Neural progenitor cell (in vitro differentiated cells): ENCODE measurements at regions not wholly inside any gene's neighbourhood (a gene's known extent, or its start where the extent isn't known, plus 50 kb on each side); places are given as distances from the start of the nearest gene placed in this dataset.

ENCODE experiments used
- DNase-seq: peaks from one replicate; pipeline ENCODE4 v3.0.0-alpha.2; 2016; ENCODE audit warnings: low spot score
- H2AFZ ChIP-seq: fragments of 200-600 bp; sonication (generic); replicated peaks from 2 replicates; pipeline ENCODE4 v1.6.1; 2016; ENCODE audit warnings: antibody characterized with exemption
- H3F3A ChIP-seq: fragments of 200-600 bp; sonication (generic); 2 replicates; pipeline ENCODE4 v1.6.1; 2016; ENCODE audit warnings: antibody characterized with exemption, low read depth
- H3K27ac ChIP-seq: fragments of 200-600 bp; sonication (generic); 2 replicates; pipeline ENCODE4 v1.5.1; 2016; ENCODE audit warnings: mild to moderate bottlenecking
- H3K27me3 ChIP-seq: fragments of 200-600 bp; sonication (generic); 2 replicates; pipeline ENCODE4 v1.6.1; 2016; ENCODE audit warnings: mild to moderate bottlenecking, moderate library complexity
- H3K36me3 ChIP-seq: fragments of 200-600 bp; sonication (generic); 2 replicates; pipeline ENCODE4 v1.5.1; 2016
- H3K4me1 ChIP-seq: fragments of 200-600 bp; sonication (generic); 2 replicates; pipeline ENCODE4 v1.6.1; 2016; ENCODE audit warnings: mixed run types
- H3K4me2 ChIP-seq: fragments of 200-600 bp; sonication (generic); 2 replicates; pipeline ENCODE4 v1.6.1; 2016
- H3K4me3 ChIP-seq: fragments of 200-600 bp; sonication (generic); 2 replicates; pipeline ENCODE4 v1.5.1; 2016
- H3K79me2 ChIP-seq: fragments of 200-600 bp; sonication (generic); 2 replicates; pipeline ENCODE4 v1.6.1; 2016; ENCODE audit warnings: low read depth
- H3K9ac ChIP-seq: fragments of 200-600 bp; sonication (generic); 2 replicates; pipeline ENCODE4 v1.6.1; 2016
- H3K9me3 ChIP-seq: fragments of 200-600 bp; sonication (generic); 2 replicates; pipeline ENCODE4 v1.5.1; 2016; ENCODE audit warnings: low read depth
- H4K20me1 ChIP-seq: fragments of 200-600 bp; sonication (generic); 2 replicates; pipeline ENCODE4 v1.6.1; 2016; ENCODE audit warnings: low read depth
- H3K27ac Mint-ChIP-seq: 3 replicates; pipeline ENCODE4 v1.8.0; 2021; ENCODE audit warnings: mixed read lengths
- H3K27me3 Mint-ChIP-seq: 2 replicates; pipeline ENCODE4 v1.8.0; 2022; ENCODE audit warnings: low read depth, mild to moderate bottlenecking, inconsistent platforms, moderate library complexity, mixed read lengths; ENCODE audit not compliant: insufficient read depth
- H3K36me3 Mint-ChIP-seq: 3 replicates; pipeline ENCODE4 v1.8.0; 2021; ENCODE audit warnings: mixed read lengths
- H3K4me1 Mint-ChIP-seq: 3 replicates; pipeline ENCODE4 v1.8.0; 2021; ENCODE audit warnings: mixed read lengths
- H3K4me3 Mint-ChIP-seq: 3 replicates; pipeline ENCODE4 v1.8.0; 2021; ENCODE audit warnings: mild to moderate bottlenecking, moderate library complexity, mixed read lengths
- H3K9me3 Mint-ChIP-seq: 3 replicates; pipeline ENCODE4 v1.8.0; 2020; ENCODE audit warnings: mixed read lengths
- CTCF ChIP-seq: fragments of 200-600 bp; sonication (generic); IDR thresholded peaks from 2 replicates; pipeline ENCODE4 v1.5.1; 2017; ENCODE audit warnings: antibody characterized with exemption, mild to moderate bottlenecking
- EZH2 ChIP-seq: fragments of 200-600 bp; sonication (generic); IDR thresholded peaks from 2 replicates; pipeline ENCODE4 v1.6.1; 2017; ENCODE audit warnings: antibody characterized with exemption, mild to moderate bottlenecking, moderate library complexity
- EZH2phosphoT487 ChIP-seq: fragments of 200-600 bp; sonication (generic); IDR thresholded peaks from 2 replicates; pipeline ENCODE4 v1.6.1; 2017; ENCODE audit warnings: antibody characterized with exemption

- peaks cover 8% of the 10 kb centered on the region for H3K4me1 Mint-ChIP-seq
- H3K4me2 ChIP-seq: no peak overlapping the region
- no peak overlapping the region for H3K27ac ChIP-seq
- no peaks in the 10 kb centered on the region for H3K36me3 Mint-ChIP-seq
- no peak overlapping the region for H3K4me3 Mint-ChIP-seq
- no peak overlapping the region for H3K4me3 ChIP-seq
- no peak overlapping the region for H3K27ac Mint-ChIP-seq
- no peaks in the 10 kb centered on the region for H3K36me3 ChIP-seq
- H3K79me2 ChIP-seq: no peaks in the 10 kb centered on the region
- no peak overlapping the region for H2AFZ ChIP-seq
- H3K4me1 ChIP-seq: peaks cover 9% of the 10 kb centered on the region
- H3K27me3 ChIP-seq: no peaks in the 10 kb centered on the region
- H3F3A ChIP-seq: no peaks in the 10 kb centered on the region
- TF ChIP-seq EZH2phosphoT487 (no peak), EZH2 (no peak), CTCF (no peak)
- DNase-seq: no peak
- peaks cover 2% of the 10 kb centered on the region for H3K27me3 Mint-ChIP-seq
- H3K9me3 Mint-ChIP-seq: no peaks in the 10 kb centered on the region
- no peaks in the 10 kb centered on the region for H4K20me1 ChIP-seq
- no peaks in the 10 kb centered on the region for H3K9me3 ChIP-seq
- no peak overlapping the region for H3K9ac ChIP-seq
These were observed 510.3 kb upstream of the CLINT1 start for GRCh38 chr5:158369241-158369640.

- H3K27ac ChIP-seq: no peak overlapping the region
- no peak overlapping the region for H2AFZ ChIP-seq
- Mint-ChIP-seq H3K4me1 (peaks cover 8% of the 10 kb centered on the region), H3K27me3 (peaks cover 2% of the 10 kb centered on the region), H3K4me3 (no peak overlapping the region), H3K27ac (no peak overlapping the region), H3K9me3 (no peaks in the 10 kb centered on the region), H3K36me3 (no peaks in the 10 kb centered on the region)
- no peaks in the 10 kb centered on the region for H3K79me2 ChIP-seq
- H3K4me3 ChIP-seq: no peak overlapping the region
- no peaks in the 10 kb centered on the region for H3K27me3 ChIP-seq
- DNase-seq: no peak
- H3K9me3 ChIP-seq: no peaks in the 10 kb centered on the region
- TF ChIP-seq EZH2 (no peak), CTCF (no peak), EZH2phosphoT487 (no peak)
- H4K20me1 ChIP-seq: no peaks in the 10 kb centered on the region
- no peaks in the 10 kb centered on the region for H3K36me3 ChIP-seq
- H3K4me2 ChIP-seq: no peak overlapping the region
- H3K9ac ChIP-seq: no peak overlapping the region
- H3K4me1 ChIP-seq: peaks cover 9% of the 10 kb centered on the region
- H3F3A ChIP-seq: no peaks in the 10 kb centered on the region
These were observed 509.7 kb upstream of the CLINT1 start for GRCh38 chr5:158368686-158369085.

- DNase-seq: peak; percentile 31
- Histone ChIP-seq H3K9ac (no peak overlapping the region), H3K4me2 (no peak overlapping the region), H2AFZ (peak overlapping the region; percentile 26), H3K36me3 (no peaks in the 10 kb centered on the region), H4K20me1 (no peaks in the 10 kb centered on the region), H3K4me1 (peaks cover 9% of the 10 kb centered on the region), H3K4me3 (no peak overlapping the region), H3K9me3 (no peaks in the 10 kb centered on the region), H3K27me3 (no peaks in the 10 kb centered on the region), H3K79me2 (no peaks in the 10 kb centered on the region), H3F3A (no peaks in the 10 kb centered on the region), H3K27ac (no peak overlapping the region)
- H3K4me3 Mint-ChIP-seq: no peak overlapping the region
- no peaks in the 10 kb centered on the region for H3K9me3 Mint-ChIP-seq
- no peaks in the 10 kb centered on the region for H3K36me3 Mint-ChIP-seq
- H3K27me3 Mint-ChIP-seq: no peaks in the 10 kb centered on the region
- H3K4me1 Mint-ChIP-seq: peaks cover 8% of the 10 kb centered on the region
- TF ChIP-seq EZH2phosphoT487: no peak
- TF ChIP-seq EZH2: no peak
- no peak for TF ChIP-seq CTCF
- no peak overlapping the region for H3K27ac Mint-ChIP-seq
These were observed 505.4 kb upstream of the CLINT1 start for GRCh38 chr5:158364367-158364766.

- Mint-ChIP-seq H3K27ac (no peak overlapping the region), H3K4me1 (peaks cover 5% of the 10 kb centered on the region)
- peaks cover 4% of the 10 kb centered on the region for H3K36me3 ChIP-seq
These were observed 496.0 kb upstream of the CLINT1 start for GRCh38 chr5:158354958-158355357.

More at GRCh38 chr5:158354958-158355357, 496.0 kb upstream of the CLINT1 start:
- Histone ChIP-seq H3K27me3 (no peaks in the 10 kb centered on the region), H3K4me3 (no peak overlapping the region), H4K20me1 (no peaks in the 10 kb centered on the region), H3K4me2 (no peak overlapping the region), H3K9me3 (peaks cover 5% of the 10 kb centered on the region), H3F3A (no peaks in the 10 kb centered on the region), H3K79me2 (no peaks in the 10 kb centered on the region), H3K4me1 (no peaks in the 10 kb centered on the region), H2AFZ (no peak overlapping the region), H3K27ac (no peak overlapping the region), H3K9ac (no peak overlapping the region)
- H3K27me3 Mint-ChIP-seq: peaks cover 2% of the 10 kb centered on the region
- no peak for DNase-seq
- no peak overlapping the region for H3K4me3 Mint-ChIP-seq
- peaks cover 12% of the 10 kb centered on the region for H3K9me3 Mint-ChIP-seq
- H3K36me3 Mint-ChIP-seq: peaks cover 3% of the 10 kb centered on the region
- no peak for TF ChIP-seq CTCF
- no peak for TF ChIP-seq EZH2
- no peak for TF ChIP-seq EZH2phosphoT487
